Activated T-cell treated with anti-CD3 and anti-CD28 coated beads, Interleukin-2, amount 50 U/mL, for 72 hours (primary cell): ENCODE measurements at regions not wholly inside any gene's neighbourhood (a gene's known extent, or its start where the extent isn't known, plus 50 kb on each side); places are given as distances from the start of the nearest gene placed in this dataset.
"Not testable (repeated sequence)": the region's sequence is repeated elsewhere in the genome, so short reads cannot be mapped to it uniquely, and the experiment has no call there.

Source experiments
- ATAC-seq, 2 donors: fragments of 150-1000 bp; cut with Tn5 transposase; replicated peaks in 1 of 2; 2 replicates each; pipeline ENCODE4 v1.10.0; 2021; ENCODE audit warnings: moderate library complexity in 2 of 2, mild to moderate bottlenecking in 1 of 2
- DNase-seq, 2 donors: peaks; one replicate each; pipeline ENCODE4 v3.0.0; 2021 to 2022; ENCODE audit warnings: mixed read lengths in 1 of 2
- H3K27ac Mint-ChIP-seq: one replicate; pipeline ENCODE4 v1.8.0; 2022; ENCODE audit warnings: mild to moderate bottlenecking, moderate library complexity, mixed read lengths
- H3K27me3 Mint-ChIP-seq: one replicate; pipeline ENCODE4 v1.8.0; 2022; ENCODE audit warnings: low read depth, mixed read lengths
- H3K36me3 Mint-ChIP-seq, 2 donors: one replicate each; pipeline ENCODE4 v1.8.0; 2022; ENCODE audit warnings: mixed read lengths in 2 of 2, mild to moderate bottlenecking in 1 of 2; ENCODE audit not compliant: insufficient read depth in 2 of 2
- H3K4me1 Mint-ChIP-seq: one replicate; pipeline ENCODE4 v1.8.0; 2022; ENCODE audit warnings: low read depth, mixed read lengths
- H3K4me3 Mint-ChIP-seq, 2 donors: one replicate each; pipeline ENCODE4 v1.8.0; 2022; ENCODE audit warnings: mild to moderate bottlenecking in 2 of 2, mixed read lengths in 2 of 2, moderate library complexity in 2 of 2
- H3K9me3 Mint-ChIP-seq, 2 donors: one replicate each; pipeline ENCODE4 v1.8.0; 2022; ENCODE audit warnings: mixed read lengths in 2 of 2

DNA sequence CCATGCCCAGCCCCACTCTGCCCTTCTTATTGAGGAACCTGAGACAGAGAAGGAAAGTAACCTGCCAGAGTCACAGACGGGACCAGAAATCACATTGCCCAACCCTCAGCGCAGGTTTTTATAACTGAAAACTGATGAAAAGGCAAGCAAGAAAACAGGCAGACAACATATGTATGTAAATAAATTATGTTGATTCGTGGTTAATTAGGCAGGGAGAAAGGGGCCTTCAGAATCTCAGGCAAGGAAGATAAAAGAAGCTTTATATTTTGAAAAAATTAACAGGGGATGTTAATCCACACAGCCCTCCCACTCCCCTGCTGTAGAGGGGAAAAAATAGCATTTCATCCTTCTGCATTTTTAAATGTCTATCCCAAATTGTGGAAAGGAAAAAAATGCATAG is 378.5 kb downstream of the PIK3C3 start:
- Mint-ChIP-seq H3K36me3 (no peaks in the 10 kb centered on the region), H3K27ac (no peak overlapping the region), H3K4me3 (no peak overlapping the region)

DNA sequence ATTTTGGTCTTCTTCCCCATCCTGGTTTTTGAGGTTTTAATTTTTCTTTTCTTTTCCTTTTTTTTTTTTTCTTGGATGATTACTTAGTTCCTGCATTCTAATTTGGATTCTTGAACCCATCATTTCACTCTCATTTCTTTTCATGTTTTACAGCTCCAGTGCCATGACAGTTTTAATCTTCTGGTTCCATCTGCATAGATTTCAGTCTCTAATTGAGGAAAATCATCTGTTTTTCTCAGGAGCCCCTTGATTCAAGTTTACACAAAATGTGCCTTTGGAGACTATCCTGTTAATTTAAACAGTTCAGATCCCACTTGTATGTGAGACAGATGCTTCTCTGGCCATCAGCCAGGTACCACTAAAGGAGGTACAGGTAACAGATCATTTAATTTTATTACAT is 379.9 kb downstream of the PIK3C3 start:
- H3K9me3 Mint-ChIP-seq = peaks cover 5 to 6% of the 10 kb centered on the region in 2 donors
- DNase-seq = no peak
- ATAC-seq = no peak
- no peaks in the 10 kb centered on the region for H3K4me1 Mint-ChIP-seq
- H3K27me3 Mint-ChIP-seq = no peaks in the 10 kb centered on the region
- no peak overlapping the region for H3K4me3 Mint-ChIP-seq
- no peak overlapping the region for H3K27ac Mint-ChIP-seq
- H3K36me3 Mint-ChIP-seq = no peaks in the 10 kb centered on the region

More for the DNA sequence above, 378.5 kb downstream of the PIK3C3 start:
- H3K4me1 Mint-ChIP-seq = no peaks in the 10 kb centered on the region
- ATAC-seq = no peak
- DNase-seq = no peak
- peaks cover 5 to 6% of the 10 kb centered on the region in 2 donors for H3K9me3 Mint-ChIP-seq
- no peaks in the 10 kb centered on the region for H3K27me3 Mint-ChIP-seq

DNA sequence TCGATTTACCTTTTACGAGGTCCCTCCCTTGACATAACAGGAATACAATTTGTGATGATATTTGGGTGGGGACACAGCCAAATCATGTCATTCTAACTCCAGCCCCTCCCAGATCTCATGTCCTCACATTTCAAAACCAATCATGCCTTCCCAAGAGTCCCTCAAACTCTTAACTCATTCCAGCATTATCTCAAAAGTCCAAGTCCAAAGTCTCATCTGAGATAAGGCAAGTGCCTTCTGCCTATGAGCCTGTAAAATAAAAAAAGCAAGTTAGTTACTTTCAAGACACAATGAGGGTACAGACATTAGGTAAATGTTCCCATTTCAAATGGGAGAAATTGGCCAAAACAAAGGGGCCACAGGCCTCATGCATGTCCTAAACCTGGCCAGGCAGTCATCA is 381.1 kb downstream of the PIK3C3 start:
- Mint-ChIP-seq H3K27me3 (no peaks in the 10 kb centered on the region), H3K4me1 (no peaks in the 10 kb centered on the region), H3K36me3 (no peaks in the 10 kb centered on the region), H3K4me3 (no peak overlapping the region), H3K27ac (no peak overlapping the region), H3K9me3 (peaks cover 6 to 9% of the 10 kb centered on the region in 2 donors)
- DNase-seq (no peak), ATAC-seq (no peak)

DNA sequence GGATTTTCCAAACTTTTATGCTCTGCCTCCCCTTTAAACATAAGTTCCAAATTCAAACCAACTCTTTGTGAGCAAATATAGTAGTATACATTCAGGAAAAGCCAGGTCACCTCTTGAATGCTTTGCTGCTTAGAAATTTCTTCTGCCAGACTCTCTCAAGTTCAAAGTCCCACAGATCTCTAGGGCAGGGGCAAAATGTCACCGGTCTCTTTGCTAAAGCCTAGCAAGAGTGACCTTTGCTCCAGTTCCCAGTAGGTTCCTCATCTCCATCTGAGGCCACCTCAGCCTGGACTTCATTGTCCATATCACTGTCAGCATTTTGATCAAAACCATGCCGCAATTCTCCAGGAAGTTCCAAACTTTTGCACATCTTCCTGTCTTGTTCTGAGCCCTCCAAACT is 382.3 kb downstream of the PIK3C3 start:
- DNase-seq, H3K27me3 Mint-ChIP-seq, H3K36me3 Mint-ChIP-seq, H3K27ac Mint-ChIP-seq, H3K4me3 Mint-ChIP-seq, H3K4me1 Mint-ChIP-seq, H3K9me3 Mint-ChIP-seq, ATAC-seq: not testable (repeated sequence)

DNA sequence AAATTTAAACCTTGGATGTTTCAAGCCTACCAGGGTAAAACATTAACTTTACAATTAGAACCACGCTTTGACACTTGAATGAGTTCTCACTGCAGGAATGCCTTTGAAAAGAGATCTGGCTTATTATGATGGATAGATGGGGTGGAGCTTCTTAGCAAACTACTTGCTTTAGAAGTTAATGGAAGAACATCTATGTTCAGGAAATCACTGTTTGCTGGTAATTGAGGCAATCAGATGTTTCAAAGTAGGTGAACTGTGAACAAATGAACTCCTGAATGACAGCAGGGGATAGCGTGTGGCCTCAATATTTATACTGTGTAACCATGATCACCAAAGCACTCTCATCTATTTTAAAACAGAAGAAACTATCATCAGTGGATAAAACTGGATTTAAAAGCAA is 383.6 kb downstream of the PIK3C3 start:
- H3K4me3 Mint-ChIP-seq = no peak overlapping the region
- no peaks in the 10 kb centered on the region for H3K4me1 Mint-ChIP-seq
- no peak overlapping the region for H3K27ac Mint-ChIP-seq
- H3K36me3 Mint-ChIP-seq = no peaks in the 10 kb centered on the region
- ATAC-seq (no peak), DNase-seq (no peak)
- peaks cover 5 to 6% of the 10 kb centered on the region in 2 donors for H3K9me3 Mint-ChIP-seq
- H3K27me3 Mint-ChIP-seq = no peaks in the 10 kb centered on the region

DNA sequence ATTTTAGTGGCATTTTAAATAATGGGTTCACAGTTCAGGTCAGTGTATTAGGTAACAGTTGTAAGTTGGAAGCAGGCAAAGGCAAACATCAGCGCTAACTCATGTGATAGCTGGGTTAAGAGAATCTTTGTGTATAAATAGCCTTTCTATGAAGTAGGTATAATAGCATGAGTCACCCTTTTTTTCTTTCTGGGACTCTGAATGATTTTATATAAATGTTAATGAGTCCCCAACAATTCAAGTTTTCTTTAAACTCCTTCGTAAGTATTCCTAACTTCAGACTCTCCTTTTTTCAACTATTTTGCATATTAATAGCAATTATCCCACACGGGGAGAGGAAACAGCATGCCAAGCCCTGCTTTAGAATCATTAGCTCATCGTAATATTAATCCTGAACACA is 384.3 kb downstream of the PIK3C3 start:
- Mint-ChIP-seq H3K9me3 (peaks cover 5 to 6% of the 10 kb centered on the region in 2 donors), H3K27ac (no peak overlapping the region), H3K4me1 (no peaks in the 10 kb centered on the region), H3K36me3 (no peaks in the 10 kb centered on the region), H3K27me3 (no peaks in the 10 kb centered on the region), H3K4me3 (no peak overlapping the region)
- ATAC-seq (no peak), DNase-seq (no peak)

DNA sequence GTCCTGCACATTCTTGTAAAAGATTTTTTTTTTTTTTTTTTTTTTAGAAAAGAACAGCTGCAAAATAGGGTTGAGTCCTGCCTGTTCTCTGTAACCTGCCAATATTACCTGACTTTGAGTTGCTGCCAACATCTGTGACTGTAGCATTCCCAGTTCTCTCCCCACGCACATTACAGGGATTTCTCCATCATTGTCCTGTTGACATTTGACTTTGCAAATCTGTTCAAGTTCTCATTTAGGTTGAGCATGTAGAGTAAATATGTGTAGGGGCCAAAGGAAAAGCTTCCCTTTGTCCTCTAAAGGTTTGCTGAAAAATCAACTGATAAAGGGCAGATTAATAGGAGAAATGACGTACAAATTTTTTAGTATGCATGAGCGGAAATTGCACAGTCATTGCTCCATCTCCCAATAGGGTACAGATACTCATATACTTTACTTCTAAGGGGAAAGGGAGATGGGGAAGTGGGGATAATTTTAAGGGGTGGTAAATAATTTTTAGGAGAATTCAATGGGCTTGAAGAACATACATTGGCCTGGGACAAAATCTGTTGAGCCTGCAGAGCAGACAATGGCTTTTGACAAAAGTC is 385.5 kb downstream of the PIK3C3 start:
- DNase-seq (no peak), ATAC-seq (no peak)
- Mint-ChIP-seq H3K9me3 (peaks cover 3 to 5% of the 10 kb centered on the region in 2 donors), H3K27ac (no peak overlapping the region), H3K36me3 (no peaks in the 10 kb centered on the region), H3K27me3 (no peaks in the 10 kb centered on the region), H3K4me1 (no peaks in the 10 kb centered on the region), H3K4me3 (no peak overlapping the region)

DNA sequence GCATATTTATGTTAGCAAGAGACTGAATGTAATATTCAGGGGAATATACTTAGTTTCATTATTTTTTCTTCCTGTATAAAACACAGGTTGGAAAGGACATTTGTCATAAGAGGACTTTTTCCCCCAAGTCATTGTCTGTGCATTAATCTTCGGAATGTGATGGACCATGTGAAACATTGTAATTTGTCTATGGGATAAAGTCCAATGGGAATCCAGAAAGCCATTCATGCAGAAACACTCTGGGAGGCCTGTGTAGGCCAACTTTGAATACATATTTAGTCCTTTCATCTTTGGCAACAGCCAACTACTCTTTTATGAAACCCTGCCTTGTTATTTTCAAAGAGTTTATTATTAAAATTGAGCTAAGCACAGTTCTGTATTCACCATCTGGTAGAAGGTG is 386.4 kb downstream of the PIK3C3 start:
- Mint-ChIP-seq H3K4me3 (no peak overlapping the region), H3K27me3 (no peaks in the 10 kb centered on the region)
- no peak for ATAC-seq

DNA sequence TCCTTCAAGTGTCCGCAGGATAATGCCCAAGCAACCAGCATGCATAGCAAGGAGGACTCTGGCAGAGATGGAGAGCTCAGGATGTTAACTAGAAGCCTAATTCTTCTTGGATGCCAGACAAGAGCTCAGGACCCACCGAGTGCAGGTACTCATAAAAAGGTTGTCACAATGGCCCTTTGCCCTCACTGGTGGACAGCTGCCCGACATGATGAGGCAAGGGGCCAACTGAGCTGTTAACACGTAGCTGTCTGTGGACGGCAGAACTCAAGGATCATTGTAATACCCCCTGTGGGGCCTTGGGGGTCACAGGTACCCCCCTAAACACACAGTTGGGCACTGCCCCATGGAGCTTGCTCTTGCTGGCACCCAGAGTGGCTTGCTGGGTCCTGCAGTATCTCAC is 393.7 kb downstream of the PIK3C3 start:
- Mint-ChIP-seq H3K4me3 (no peak overlapping the region), H3K27ac (no peak overlapping the region), H3K9me3 (no peaks in the 10 kb centered on the region), H3K27me3 (no peaks in the 10 kb centered on the region), H3K36me3 (no peaks in the 10 kb centered on the region), H3K4me1 (no peaks in the 10 kb centered on the region)
- DNase-seq (no peak), ATAC-seq (no peak)

More for the DNA sequence above, 386.4 kb downstream of the PIK3C3 start:
- no peaks in the 10 kb centered on the region for H3K4me1 Mint-ChIP-seq
- H3K36me3 Mint-ChIP-seq = no peaks in the 10 kb centered on the region
- peaks cover 3 to 5% of the 10 kb centered on the region in 2 donors for H3K9me3 Mint-ChIP-seq
- H3K27ac Mint-ChIP-seq = no peak overlapping the region
- DNase-seq = no peak

DNA sequence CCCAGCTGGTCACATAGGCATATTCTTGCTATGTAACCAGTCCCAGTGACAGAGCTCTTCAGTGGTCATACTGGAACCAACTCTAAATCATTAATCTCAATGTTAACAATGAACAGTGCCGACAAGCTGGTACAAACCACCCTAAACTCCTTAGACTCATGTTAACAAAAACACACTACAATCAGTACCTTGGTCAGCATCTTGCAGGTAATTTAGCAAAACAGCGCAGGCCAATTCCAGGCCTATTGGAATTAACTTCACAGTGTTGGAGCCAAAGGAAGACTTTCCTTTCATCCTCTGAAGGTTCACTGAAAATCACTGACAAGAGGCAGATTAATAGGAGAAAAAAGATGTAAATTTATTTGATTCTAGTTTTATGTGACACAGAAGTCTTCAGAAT is 396.4 kb downstream of the PIK3C3 start:
- H3K36me3 Mint-ChIP-seq = no peaks in the 10 kb centered on the region
- no peak overlapping the region for H3K27ac Mint-ChIP-seq
- ATAC-seq (no peak), DNase-seq (no peak)
- H3K4me3 Mint-ChIP-seq = no peak overlapping the region
- H3K27me3 Mint-ChIP-seq = no peaks in the 10 kb centered on the region
- no peaks in the 10 kb centered on the region for H3K9me3 Mint-ChIP-seq
- H3K4me1 Mint-ChIP-seq = no peaks in the 10 kb centered on the region

DNA sequence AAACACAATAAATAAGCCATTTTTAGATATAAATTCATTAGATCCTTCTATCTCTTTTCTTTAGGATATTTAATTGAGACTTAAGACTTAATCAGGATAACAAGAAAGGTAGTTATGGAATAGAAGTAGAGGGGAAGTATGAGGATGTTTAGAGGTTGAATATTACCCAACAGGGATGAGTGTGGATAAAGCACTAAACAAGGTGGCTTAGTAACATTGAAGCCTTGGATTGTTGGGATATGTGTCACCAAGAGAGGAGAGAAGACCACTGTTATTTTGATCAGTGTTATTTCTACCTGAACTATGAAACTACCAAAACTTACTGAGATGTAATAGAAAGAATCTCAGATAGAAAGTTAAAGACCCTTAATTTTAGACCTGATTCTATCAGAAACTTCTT is 405.7 kb downstream of the PIK3C3 start:
- Mint-ChIP-seq H3K4me3 (no peak overlapping the region), H3K27ac (no peak overlapping the region), H3K4me1 (no peaks in the 10 kb centered on the region), H3K36me3 (no peaks in the 10 kb centered on the region), H3K9me3 (no peaks in the 10 kb centered on the region), H3K27me3 (no peaks in the 10 kb centered on the region)
- ATAC-seq (no peak), DNase-seq (no peak)

DNA sequence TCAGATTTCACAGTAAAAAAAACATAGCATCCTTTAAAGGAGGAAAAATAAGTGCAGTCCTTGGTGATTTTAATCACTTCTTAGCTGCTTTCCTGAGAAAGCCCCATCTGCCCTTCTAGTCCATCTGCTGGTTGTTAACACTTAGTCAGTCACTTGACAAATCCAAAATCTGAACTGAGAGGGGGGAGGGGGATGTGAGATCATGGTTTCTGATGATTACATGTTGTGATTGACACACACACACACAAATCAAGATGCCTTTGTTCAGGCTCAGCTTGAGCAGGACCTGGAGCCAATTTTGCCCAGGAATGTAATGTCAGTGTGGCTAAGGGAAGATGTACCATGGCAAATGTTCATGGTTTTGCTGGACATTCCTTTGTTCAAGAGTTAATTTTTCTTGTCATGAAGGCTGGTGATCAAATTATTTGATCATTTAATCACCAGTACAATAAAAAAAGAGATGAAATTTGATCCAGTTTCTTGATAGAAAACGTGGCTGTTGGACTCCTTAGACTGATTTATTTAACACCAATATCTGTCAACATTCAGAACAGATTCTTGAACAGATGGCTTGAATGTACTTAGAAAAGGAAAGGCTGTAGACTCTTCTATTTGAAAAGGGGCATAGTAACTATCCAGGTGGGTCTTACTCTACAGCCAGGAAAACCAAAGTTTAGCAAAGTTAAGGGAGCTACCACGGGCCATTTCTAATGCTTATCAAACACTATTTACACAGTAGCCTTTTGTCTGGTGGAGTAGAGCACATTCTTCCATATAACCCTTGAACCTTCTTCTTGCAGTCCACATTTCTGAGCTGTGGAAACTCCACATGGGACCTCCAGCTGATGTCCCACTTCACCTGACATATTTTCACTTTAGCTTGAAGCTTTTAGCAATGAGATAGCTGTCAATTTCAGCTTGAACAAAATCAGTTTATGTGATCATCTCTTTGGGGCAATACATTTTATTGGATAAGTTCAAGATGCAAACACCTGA is 408.7 kb downstream of the PIK3C3 start:
- no peak overlapping the region for H3K27ac Mint-ChIP-seq
- no peaks in the 10 kb centered on the region for H3K4me1 Mint-ChIP-seq
- H3K27me3 Mint-ChIP-seq = no peaks in the 10 kb centered on the region
- no peak for ATAC-seq
- no peaks in the 10 kb centered on the region for H3K36me3 Mint-ChIP-seq
- H3K4me3 Mint-ChIP-seq = no peak overlapping the region
- H3K9me3 Mint-ChIP-seq = no peaks in the 10 kb centered on the region
- no peak for DNase-seq

DNA sequence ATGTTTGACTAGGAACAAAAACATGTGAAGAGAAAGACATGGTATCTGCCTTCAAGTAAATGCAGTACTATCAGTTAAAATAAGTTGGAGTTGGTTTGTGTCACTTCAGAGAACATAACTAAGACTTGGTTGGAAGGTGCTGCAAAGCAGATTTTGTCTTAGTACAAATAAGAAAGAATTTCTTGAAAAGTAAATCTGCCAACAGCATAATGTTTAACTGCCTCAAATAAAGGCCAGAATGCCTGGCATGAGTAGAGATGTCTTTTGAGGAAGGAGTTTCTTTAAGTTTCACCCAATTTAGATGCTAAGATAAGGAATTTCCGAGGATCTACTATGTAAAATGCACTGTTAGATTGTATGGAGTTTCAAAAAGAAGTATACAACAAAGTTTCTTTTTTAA is 409.7 kb downstream of the PIK3C3 start:
- no peaks in the 10 kb centered on the region for H3K4me1 Mint-ChIP-seq
- H3K27me3 Mint-ChIP-seq = no peaks in the 10 kb centered on the region
- DNase-seq (no peak), ATAC-seq (no peak)
- no peaks in the 10 kb centered on the region for H3K36me3 Mint-ChIP-seq
- H3K27ac Mint-ChIP-seq = no peak overlapping the region
- no peaks in the 10 kb centered on the region for H3K9me3 Mint-ChIP-seq
- no peak overlapping the region for H3K4me3 Mint-ChIP-seq
